HG02970 (cell line): ENCODE measurements at regions not wholly inside any gene's neighbourhood (a gene's known extent, or its start where the extent isn't known, plus 50 kb on each side); places are given as distances from the start of the nearest gene placed in this dataset.

ENCODE experiments used
- ATAC-seq: cut with Tn5 transposase; IDR thresholded peaks from one replicate; pipeline ENCODE4 v1.9.1; 2021; ENCODE audit warnings: mild to moderate bottlenecking, moderate library complexity, moderate number of reproducible peaks; ENCODE audit not compliant: unreplicated experiment, low FRiP score

GRCh38 chr5:74085782-74086181, 459.8 kb downstream of the ARHGEF28 start:
- no peak for ATAC-seq

- no peak for ATAC-seq
Measured at GRCh38 chr5:74085186-74085585, 459.2 kb downstream of the ARHGEF28 start.

- ATAC-seq, result no peak
Measured at GRCh38 chr5:74083096-74083791, 457.2 kb downstream of the ARHGEF28 start.

GRCh38 chr5:74082512-74083055, 456.6 kb downstream of the ARHGEF28 start:
- ATAC-seq, result no peak

- no peak for ATAC-seq
Measured at GRCh38 chr5:74081126-74081525, 455.1 kb downstream of the ARHGEF28 start.

- ATAC-seq, result no peak
Measured at GRCh38 chr5:74079971-74080556, 454.1 kb downstream of the ARHGEF28 start.

- ATAC-seq, result no peak
Measured at GRCh38 chr5:74075501-74076484, 449.8 kb downstream of the ARHGEF28 start.

- ATAC-seq, result no peak
Measured at GRCh38 chr5:74074111-74074510, 448.1 kb downstream of the ARHGEF28 start.

GRCh38 chr5:74073257-74073656, 447.3 kb downstream of the ARHGEF28 start:
- ATAC-seq, result no peak

GRCh38 chr5:74072646-74073045, 446.6 kb downstream of the ARHGEF28 start:
- no peak for ATAC-seq

GRCh38 chr5:74070766-74071165, 444.8 kb downstream of the ARHGEF28 start:
- ATAC-seq, result no peak

GRCh38 chr5:74069741-74070140, 443.7 kb downstream of the ARHGEF28 start:
- ATAC-seq, result no peak

GRCh38 chr5:74067748-74068541, 441.9 kb downstream of the ARHGEF28 start:
- ATAC-seq, result no peak

GRCh38 chr5:74064911-74065310, 438.9 kb downstream of the ARHGEF28 start:
- no peak for ATAC-seq

GRCh38 chr5:74064225-74064624, 438.2 kb downstream of the ARHGEF28 start:
- no peak for ATAC-seq

- no peak for ATAC-seq
Measured at GRCh38 chr5:74063821-74064220, 437.8 kb downstream of the ARHGEF28 start.

GRCh38 chr5:74063346-74063745, 437.4 kb downstream of the ARHGEF28 start:
- ATAC-seq, result no peak

GRCh38 chr5:74061292-74061691, 435.3 kb downstream of the ARHGEF28 start:
- no peak for ATAC-seq

- ATAC-seq, result no peak
Measured at GRCh38 chr5:74059706-74060105, 433.7 kb downstream of the ARHGEF28 start.

GRCh38 chr5:74056789-74057164, 430.8 kb downstream of the ARHGEF28 start:
- ATAC-seq, result no peak
